Stimulated activated CD8-positive, alpha-beta memory T cell treated with anti-CD3 and anti-CD28 coated beads, Interleukin-4, amount 100 ng/mL, for 1 hour (primary cell): ENCODE measurements at regions not wholly inside any gene's neighbourhood (a gene's known extent, or its start where the extent isn't known, plus 50 kb on each side); places are given as distances from the start of the nearest gene placed in this dataset.

Experiments
- DNase-seq, 2 donors: peaks; one replicate each; pipeline ENCODE4 v3.0.0-alpha.2; 2020; ENCODE audit warnings: low read depth in 2 of 2, low spot score in 1 of 2

DNA sequence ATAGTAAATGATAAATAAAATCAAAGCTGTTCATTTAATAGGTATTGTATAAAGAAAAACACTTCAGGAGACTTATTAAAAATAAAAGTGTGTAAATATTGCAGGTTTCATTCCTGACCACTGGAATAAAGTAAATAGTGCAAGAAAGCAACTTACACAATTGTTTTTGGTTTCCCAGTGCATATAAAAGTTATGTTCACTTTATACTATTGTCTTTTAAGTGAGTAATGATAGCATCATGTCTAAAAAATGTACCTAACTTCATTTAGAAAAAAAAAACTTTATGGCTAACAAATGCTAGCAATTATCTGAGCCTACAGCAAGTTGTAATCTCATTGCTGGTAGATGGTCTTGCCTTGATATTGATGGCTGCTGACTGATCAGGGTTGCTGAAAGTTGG is 726.6 kb upstream of the POU3F2 start:
- DNase-seq: no peak

DNA sequence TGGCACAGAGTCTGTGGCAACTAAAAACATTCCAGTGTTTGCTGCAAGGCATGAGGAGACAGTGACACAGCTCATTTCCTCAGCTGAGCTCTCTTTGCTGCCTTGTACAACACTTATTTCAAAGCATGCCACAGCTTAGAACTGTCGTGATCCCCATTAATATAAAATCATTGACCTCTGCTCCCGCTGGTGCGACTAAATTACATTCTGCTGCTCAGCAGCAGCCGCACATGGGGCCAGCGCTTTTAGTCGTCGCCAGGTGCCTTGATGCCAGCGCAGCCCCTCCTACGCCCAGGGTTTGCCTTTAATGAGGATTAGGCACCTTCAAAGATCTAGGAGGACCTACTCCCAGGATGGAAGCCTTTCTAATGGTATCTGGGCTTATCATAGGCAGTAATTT is 717.9 kb upstream of the POU3F2 start:
- DNase-seq: no peak

DNA sequence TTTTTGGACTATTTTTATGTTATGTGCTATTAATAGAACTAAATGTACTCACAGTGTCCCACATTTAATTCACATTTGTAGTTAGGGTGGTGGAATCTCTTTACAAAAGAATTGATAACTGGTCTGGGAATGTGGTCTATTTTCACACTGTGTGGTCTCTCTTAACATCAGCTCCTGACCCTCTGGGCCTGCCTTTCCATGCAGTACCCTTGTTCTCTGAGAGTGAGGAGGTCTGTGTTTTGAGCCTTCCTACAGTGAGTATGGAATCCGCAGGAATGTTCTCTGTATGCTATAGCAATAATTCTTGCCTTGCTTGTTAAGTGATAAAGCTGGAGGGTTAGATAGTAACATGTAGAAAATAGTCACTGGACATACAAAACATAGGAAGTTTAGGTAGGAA is 717.3 kb upstream of the POU3F2 start:
- DNase-seq: no peak

DNA sequence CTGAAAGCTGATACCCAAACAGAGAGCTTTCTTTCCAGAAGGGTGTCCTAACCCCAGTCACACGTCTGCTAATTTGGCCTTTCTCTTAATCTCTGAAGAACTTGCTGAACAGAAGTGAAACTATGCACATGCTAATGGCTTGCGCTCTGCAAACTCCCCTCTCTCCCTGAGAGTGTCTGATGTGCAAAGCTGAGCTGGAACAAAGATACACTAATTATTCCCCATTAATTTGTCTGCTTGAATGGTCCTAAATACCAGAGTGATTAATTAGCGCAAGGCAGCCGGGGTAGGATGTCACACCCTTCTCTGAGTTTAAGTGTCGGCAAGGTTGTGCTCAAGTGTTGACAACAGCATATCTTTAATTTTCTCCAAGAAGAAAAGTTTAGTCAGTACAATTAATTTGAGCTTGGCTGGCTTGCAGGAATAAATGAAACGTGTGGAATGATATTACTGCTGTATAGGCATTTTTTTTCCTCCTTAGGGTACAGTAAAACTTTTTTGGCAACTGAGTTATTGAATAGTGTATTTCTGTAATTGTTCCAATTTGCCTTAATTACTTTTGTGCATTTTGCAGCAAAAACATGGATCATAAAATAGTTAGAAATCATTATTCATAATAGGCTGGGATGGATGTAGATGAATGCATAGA is 715.9 kb upstream of the POU3F2 start:
- DNase-seq: no peak

DNA sequence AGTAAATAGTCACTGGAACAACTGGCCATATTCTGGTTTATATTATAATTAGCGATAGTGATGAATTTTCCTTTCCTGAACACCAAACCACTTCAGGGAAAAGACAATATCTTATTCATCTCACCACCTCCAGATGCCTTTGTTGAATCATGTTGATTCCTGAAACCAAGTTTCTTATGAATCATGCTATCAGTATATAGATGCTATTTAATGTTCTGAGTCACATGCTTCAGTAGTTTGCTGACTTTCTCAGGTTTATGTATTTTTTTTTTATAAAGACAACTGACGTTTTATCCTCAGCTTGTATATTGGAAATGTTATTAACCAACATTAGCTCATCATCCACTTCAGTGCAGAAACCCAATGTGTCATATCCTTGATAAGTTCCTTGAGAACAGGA is 710.2 kb upstream of the POU3F2 start:
- no peak for DNase-seq

DNA sequence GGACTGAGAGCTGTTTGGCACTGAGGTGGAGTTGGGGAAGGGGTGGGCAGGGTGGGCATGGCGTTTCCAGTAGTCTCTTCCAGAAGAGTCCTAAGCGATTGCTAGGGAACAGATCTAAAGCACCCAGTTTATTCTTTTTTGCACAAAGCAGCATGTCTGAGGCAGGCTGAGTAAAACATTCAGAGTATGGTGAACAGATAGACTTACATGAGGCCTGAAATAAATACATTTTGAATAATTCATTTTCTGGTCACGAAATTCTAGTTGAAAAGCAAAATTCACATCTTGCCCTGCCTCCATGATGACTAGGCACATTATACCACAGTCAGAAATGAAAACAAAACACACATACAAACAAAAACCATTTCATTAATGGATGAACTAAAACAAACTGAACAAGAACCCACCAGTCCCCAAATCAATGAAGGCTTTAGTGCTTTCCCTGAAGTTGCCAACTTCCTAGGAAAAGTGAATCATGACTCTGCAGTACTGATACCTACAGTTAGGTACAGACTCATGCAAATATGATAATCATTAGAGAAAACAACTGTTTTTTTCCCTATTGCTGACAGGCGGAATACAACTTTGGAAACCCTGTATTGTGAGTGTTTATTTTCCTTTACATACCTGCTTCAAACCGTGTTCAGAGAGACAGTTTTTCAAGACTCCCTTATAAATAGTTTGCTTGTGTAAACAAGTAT is 702.9 kb upstream of the POU3F2 start:
- DNase-seq: no peak

DNA sequence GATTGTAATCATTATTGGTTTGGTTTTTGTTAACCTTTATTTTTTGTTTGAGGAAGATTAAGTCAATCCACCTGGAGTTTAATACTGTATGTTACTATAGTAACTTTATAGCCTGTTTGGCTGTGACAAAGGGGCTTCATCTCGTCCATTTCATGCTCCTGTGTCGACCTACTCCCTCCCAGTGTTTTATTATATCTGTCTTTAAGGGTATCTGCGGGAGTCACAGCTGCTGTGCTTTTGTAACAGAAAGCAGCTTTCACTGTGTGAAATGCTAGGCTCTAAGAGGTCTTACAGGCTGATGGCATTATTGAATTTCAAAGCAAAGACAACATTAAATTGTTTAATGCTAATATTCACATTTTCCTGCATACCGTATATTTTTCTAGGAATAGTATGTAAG is 698.0 kb upstream of the POU3F2 start:
- DNase-seq: no peak

DNA sequence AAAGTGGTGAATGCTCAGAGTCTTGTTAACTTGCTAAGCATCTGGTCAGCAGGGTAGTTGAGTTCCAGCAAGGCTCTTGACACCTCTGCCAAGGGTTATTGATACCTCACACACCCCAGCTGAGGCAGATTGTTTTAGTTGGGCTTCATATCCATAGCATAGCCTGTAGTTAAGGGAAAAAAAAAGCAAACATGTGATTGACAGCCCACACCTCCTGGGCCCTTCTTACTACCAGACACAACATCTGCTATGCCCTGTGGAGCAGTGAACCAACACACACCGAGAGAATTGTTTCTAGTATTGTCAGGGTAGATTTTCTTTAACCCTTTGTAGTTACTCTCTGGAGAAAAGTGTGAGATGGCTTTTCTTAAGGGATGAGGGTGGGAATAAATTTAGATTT is 697.0 kb upstream of the POU3F2 start:
- no peak for DNase-seq

DNA sequence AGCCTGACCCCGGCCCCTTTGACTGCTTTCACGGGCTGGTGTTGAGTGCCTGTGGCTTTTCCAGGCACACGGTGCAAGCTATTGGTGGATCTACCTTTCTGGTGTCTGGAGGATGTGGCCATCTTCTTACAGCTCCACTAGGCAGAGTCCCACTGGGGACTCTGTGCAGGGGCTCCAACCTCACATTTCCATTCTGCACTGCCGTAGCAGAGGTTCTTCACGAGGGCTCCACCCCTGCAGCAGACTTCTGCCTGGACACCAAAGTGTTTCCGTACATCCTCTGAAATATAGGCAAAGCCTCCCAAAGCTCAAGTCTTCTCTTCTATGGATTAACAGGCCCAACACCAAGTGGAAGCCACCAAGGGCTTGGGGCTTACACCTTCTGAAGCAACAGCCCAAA is 691.5 kb upstream of the POU3F2 start:
- no peak for DNase-seq

DNA sequence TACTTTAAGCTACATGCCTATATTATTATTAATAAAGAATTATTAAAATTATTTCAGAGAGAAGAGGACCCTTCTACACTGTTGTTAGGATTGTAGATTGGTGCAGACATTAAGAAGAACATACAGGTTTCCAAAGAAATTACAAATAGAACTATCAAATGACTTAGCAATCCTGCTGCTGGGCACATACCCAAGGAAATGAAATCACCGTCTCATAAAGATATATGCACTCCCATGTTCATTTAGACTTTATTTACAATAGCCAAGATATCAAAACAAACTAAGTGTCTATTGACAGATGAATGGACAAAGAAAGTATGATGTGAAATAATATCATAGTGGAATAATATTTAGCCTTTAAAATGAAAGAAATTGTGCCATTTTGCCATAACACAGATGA is 687.7 kb upstream of the POU3F2 start:
- no peak for DNase-seq

DNA sequence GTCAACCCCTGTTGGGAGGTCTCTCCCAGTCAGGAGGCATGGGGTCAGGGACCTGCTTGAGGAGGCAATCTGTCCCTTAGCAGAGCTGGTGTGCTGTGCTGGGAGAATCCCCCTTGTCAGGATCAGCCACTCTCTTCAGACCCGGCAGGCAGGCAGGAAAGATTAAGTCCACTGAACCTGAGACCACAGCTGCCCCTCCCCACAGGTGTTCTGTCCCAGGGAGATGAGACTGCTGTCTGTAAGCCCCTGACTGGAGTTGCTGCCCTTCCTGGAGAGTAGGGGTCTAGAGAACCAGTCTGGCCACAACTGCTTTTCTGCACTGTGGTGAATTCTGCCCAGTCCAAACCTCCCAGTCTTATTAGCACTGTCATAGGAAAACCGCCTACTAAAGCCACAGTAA is 677.8 kb upstream of the POU3F2 start:
- no peak for DNase-seq

DNA sequence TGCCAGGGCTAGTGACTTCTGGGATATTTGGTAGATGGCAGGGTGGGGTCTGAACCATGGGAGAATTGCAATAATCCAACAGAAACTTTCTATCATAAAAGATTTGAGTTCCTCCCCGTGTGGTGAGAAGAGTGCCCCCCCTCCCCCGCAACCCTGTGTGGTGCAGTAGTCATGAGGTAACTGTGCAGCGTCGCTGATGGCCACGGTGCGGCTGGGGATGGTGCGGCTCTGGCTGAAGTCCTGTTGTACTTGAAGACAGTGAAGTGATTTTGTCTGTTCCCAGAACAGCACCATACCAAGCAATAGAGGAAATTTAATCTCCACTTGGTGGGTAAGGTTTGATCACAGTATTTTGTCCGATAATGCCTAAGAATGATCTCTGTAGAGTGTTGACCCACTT is 654.8 kb upstream of the POU3F2 start:
- no peak for DNase-seq

DNA sequence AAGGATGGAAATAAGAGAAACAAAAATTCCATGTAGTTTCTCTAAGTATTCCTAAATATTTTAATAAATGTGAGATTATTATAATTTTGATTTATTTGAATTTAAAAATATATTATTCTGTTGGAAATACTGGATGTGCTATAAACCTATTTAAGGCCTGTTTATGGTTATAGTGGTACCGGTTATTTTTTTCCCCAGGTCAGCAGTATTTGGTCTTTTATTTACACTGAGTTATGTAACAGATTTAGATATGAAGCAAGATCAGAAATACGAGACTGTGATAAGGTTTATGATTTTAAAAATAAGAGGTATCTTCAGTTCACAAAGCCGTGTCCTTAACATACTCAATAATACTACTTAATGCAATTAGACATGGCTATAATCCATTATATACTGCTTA is 634.3 kb upstream of the POU3F2 start:
- no peak for DNase-seq

DNA sequence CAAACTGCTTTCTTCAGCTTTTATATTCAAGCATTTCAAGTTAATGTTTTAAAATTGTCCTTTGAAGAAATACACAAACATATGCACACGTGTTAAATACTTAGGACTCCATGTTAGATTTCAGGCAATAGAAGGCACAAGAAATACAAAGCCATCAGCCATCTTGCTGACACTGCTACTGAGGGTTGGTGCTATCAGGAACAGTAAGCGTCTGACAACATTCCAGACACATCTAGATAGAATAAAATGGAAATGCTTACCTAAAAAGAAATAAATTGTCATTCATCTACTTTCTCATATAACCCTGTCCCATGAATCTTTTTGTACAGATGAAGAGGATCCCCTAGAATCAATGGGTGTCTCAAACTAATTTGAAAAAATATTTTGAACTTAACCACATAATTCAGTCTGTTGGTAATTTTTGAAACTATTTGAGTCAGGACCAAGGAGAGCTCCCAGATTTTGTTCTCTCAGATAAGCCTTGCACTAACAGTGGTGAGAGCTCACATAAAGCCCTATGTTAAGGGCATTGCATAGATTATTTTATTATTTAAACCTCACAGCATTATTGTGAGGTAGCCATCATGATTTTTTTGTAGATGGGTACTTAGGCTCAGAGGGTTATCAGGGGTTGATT is 631.1 kb upstream of the POU3F2 start:
- DNase-seq: no peak

DNA sequence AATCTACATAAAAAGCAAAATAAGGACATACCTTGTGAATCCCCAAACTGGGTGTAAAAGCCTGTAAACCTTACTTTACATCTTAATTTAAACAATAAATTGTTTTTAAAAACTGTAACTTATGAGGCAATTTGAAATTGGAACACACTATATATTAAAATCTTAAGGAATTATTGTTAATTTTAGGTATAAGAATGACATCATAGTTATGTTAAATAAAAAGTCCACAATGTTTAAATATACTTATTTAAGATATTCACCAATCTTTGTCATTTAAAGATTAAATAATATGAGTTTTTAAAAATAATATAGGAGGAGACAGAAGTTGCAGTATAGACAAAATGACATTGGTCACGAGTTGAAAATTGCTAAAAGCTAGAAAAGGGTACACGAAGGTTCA is 621.9 kb upstream of the POU3F2 start:
- DNase-seq: no peak

DNA sequence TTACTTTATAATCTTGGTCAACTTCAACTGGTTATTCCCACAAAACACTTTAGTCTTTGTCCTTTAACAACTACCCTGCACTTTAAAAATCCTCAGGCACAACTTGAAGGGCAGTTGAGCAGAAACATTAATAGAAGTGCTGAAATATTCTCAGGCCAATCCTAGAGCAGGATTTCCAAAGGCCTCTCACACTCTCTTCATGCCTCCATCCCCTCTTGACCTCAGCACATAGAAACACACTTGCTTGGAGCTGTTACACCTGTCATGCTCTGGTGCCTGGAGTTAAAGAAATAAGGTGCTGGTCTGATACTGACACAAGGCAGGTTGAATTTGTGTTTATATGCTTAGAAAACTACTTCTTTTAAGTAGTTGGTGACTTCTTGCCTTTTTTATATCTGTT is 618.8 kb upstream of the POU3F2 start:
- no peak for DNase-seq

DNA sequence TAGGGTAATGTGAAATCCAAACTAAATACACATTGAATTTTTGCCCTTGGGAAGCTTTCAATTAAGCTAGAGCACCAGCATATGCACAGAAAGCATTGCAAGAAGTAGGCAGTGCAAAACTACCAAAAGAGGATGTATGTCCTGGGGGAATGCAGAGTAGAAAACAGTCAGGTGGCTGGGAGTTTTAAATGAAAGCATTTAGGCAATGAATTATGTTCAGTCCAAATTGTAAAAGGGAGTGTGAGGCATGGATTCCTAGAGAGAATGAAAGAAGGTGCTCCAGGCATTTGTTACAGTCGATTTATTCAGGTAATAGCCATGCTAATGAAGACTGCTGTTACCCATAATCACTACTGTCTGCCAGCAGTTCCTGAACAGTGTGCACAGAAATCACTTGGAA is 604.1 kb upstream of the POU3F2 start:
- DNase-seq: no peak

DNA sequence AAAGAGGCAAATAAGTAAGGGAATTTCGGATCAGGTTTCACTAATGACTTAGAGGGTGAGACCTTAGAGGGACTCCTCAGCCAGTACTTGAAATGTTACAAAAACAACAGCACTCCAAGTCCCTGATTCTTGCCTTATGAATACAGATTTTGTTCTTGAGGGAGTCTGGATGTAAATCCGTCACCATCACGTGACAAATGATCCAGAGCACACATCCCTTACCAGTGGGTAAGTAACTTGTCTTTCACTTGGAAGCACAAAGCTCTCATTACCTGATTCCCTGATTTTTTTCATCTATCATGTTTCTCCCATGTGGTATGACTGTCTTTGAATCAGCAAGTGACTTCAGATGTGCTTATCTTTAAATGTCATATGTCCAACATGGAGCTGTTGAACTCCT is 595.3 kb upstream of the POU3F2 start:
- DNase-seq: no peak

DNA sequence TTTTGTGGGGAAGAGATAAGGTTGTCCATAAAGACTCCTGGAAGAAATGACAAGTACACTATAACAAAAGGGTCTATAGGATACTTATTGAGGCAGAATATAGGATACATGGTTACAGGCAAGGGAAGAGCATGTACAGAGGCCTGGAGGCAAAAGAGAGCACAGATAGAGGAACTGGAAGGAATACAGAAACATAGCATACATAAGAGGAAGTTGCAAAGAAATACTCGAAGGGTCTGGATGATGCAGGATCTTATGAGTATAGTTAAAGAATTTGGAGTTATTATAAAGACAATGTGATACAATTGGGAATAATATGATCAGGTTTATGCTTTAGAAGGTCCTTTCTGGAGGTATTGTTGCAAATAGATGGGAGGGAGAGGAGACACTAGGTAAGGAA is 592.7 kb upstream of the POU3F2 start:
- no peak for DNase-seq

DNA sequence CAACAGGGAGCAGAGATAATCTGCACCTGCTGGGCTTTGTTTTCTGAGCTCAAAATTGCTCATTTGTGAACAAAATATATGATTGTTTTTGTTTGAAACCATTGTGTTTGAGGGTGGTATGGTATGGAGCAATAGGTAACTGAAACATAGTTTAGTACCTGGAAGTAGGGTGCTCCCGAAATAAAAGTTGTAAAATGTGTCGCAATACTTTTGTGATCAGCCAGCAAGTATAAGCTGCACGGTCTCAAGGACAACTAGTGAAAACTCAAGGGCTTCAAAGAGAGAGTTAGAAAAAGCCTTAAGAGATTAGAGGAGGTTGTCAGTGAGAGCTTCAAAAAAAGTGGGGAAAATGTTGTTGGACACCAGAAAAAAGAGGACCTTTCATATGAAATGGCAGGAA is 579.8 kb upstream of the POU3F2 start:
- DNase-seq: no peak

DNA sequence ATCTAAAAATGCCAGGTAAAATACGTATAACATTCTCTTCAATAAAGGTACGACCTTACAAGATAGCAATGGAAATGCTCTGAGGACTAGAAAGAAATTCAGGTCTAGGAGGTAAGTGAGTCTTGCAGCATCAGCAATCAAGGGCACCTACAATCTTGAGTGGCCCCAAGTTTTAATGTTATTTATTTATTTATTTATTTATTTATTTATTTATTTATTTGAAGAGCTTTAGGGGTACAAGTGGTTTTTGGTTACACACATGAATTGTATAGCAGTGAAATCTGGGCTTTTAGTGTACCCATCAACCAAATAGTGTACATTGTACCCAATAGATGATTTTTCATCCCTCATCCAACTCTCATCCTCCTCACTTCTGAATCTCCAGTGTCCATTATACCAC is 574.0 kb upstream of the POU3F2 start:
- DNase-seq: no peak

DNA sequence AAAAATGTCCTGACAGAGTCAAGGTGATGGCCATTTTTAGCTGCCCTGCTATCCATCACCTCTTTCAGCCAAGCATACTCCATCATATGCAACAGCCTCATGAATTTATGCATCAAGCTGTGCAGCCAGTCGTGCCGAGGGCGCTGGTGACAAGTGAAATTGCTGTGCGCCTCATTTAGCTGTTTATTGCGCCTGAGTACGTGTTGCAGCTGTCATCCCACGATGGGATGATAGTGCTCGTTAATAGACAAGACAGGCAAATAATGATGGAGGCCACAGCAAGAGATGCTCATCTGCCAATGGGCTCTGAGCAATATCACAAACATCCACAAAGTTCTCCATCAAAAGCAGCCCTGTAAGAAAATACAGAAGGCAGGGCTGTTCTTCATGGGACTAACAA is 562.3 kb upstream of the POU3F2 start:
- no peak for DNase-seq

DNA sequence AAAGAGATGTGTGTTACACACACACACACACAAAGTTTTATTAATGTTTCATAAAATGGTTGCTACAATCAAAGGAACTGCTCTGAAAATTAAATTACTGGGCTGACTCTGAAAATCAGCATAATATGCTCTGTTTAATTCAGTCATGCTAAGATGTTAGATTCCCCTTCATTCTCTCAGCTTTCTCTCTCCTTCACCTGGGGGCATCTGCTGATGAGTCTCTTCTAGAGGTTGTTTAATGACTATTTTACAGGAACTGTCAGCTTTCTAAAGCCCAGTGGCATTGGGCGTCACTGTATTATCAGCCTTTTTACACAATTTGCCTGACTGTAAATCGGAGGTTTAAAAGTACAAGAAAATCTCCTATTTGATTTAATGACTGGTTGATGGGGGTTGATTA is 559.7 kb upstream of the POU3F2 start:
- no peak for DNase-seq
